ENCODE measurements at regions not wholly inside any gene's neighbourhood (a gene's known extent, or its start where the extent isn't known, plus 50 kb on each side); places are given as distances from the start of the nearest gene placed in this dataset.

DNA sequence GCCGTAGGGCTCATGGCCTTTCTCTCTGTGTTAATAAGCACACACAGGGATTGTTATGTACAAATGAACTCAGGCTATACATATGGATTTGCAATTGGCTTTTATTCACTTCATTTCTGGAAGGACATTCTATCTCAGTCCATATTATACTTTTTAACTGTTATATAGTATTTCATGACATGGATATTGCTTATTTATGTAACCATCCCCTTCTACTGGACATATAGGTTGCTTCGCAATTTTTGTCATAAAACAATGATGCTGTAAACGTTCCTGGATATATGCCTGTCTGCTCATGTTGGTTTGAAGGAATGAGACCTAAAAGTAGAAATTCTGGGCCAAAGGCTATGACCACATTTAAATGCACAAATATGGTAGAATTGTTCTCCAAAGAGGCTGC, 158.1 kb downstream of the BCOR start:
- intact Hi-C loops (cut with micrococcal nuclease), result loop anchor here (10.0 kb wide), 1 partner anchor 115 kb away; no protein-coding TSS in a partner anchor
- TF ChIP-seq, protein P1, sequence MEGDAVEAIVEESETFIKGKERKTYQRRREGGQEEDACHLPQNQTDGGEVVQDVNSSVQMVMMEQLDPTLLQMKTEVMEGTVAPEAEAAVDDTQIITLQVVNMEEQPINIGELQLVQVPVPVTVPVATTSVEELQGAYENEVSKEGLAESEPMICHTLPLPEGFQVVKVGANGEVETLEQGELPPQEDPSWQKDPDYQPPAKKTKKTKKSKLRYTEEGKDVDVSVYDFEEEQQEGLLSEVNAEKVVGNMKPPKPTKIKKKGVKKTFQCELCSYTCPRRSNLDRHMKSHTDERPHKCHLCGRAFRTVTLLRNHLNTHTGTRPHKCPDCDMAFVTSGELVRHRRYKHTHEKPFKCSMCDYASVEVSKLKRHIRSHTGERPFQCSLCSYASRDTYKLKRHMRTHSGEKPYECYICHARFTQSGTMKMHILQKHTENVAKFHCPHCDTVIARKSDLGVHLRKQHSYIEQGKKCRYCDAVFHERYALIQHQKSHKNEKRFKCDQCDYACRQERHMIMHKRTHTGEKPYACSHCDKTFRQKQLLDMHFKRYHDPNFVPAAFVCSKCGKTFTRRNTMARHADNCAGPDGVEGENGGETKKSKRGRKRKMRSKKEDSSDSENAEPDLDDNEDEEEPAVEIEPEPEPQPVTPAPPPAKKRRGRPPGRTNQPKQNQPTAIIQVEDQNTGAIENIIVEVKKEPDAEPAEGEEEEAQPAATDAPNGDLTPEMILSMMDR (IDR thresholded peaks at IDR 0.05), result no peak

DNA sequence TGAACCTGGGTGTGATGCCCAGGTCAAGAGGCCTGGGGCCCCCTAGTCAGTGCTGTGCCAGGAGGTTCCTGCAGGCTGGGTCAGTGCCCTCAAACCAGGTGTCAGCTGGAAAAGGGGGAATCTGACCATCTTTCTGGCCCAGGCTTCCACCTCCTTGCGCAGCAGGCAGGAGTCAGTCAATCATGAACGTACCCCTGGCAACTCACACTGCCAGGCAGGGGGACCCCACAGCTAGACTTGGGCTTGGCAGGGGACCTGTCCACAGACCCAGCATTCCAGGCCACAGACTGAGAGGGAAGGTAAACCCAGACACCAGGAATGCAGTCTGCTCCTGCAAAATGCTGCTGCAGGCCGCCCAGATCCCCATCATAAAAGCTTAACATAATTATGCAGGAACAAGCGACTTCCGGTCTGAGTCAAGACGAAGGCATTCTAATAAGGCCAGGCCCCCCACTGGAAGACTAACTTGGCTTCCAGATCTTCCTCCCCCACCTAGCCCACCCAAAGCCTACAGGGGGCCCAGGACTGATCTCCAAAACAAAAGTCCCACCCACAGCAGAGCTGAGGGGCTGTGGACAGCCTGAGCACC, 156.3 kb downstream of the BCOR start:
- H3K27me3 Mint-ChIP-seq, result no peaks in the 10 kb centered on the region
- POLR2A ChIA-PET, result no interaction called here
- ATAC-seq (ENCODE audit: low read depth) (no peak), DNase-seq (no peak)
- peaks cover 9% of the 10 kb centered on the region for H3K4me1 Mint-ChIP-seq
- TF ChIP-seq, protein P1 (IDR thresholded peaks at IDR 0.05), result no peak
- no peaks in the 10 kb centered on the region for H3K9me3 Mint-ChIP-seq
- intact Hi-C loops (cut with micrococcal nuclease), result no loop called here
- H3K4me3 Mint-ChIP-seq, result no peak overlapping the region
- CTCF ChIA-PET, result no interaction called here
- no peak overlapping the region for H3K27ac Mint-ChIP-seq
- no peaks in the 10 kb centered on the region for H3K36me3 Mint-ChIP-seq (ENCODE audit: low read depth)

More for the DNA sequence above, 158.1 kb downstream of the BCOR start:
- no peaks in the 10 kb centered on the region for H3K27me3 Mint-ChIP-seq
- POLR2A ChIA-PET, result no interaction called here
- H3K4me1 Mint-ChIP-seq, result peaks cover 11% of the 10 kb centered on the region
- ATAC-seq (ENCODE audit: low read depth), result no peak
- no peak for DNase-seq
- CTCF ChIA-PET, result no interaction called here
- H3K27ac Mint-ChIP-seq, result no peak overlapping the region
- no peaks in the 10 kb centered on the region for H3K9me3 Mint-ChIP-seq
- no peaks in the 10 kb centered on the region for H3K36me3 Mint-ChIP-seq (ENCODE audit: low read depth)
- H3K4me3 Mint-ChIP-seq, result no peak overlapping the region

DNA sequence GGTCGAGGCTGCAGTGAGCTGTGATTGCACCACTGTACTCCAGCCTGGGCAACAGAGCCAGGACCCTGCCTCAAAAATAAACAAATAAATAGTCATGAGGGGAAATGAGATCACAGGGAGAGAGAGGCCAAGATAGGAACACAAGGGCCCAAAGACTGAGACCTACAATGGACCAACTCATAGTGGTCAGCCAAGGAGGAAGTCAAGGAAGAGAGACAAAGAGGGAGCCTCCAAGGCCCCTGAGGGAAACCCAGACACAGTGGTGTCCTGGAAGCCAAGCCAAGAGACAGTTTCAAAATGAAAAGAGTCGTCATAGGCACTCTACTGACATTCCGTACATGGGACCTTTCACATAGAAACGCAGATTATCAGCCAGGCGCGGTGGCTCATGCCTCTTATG, 153.3 kb downstream of the BCOR start:
- ChIA-PET CTCF (no interaction called here), POLR2A (no interaction called here)
- H3K4me3 Mint-ChIP-seq, result no peak overlapping the region
- H3K9me3 Mint-ChIP-seq, result no peaks in the 10 kb centered on the region
- H3K4me1 Mint-ChIP-seq, result peaks cover under 1% of the 10 kb centered on the region
- intact Hi-C loops (cut with micrococcal nuclease), result no loop called here
- H3K27ac Mint-ChIP-seq, result no peak overlapping the region
- no peaks in the 10 kb centered on the region for H3K27me3 Mint-ChIP-seq
- DNase-seq, result no peak
- no peaks in the 10 kb centered on the region for H3K36me3 Mint-ChIP-seq (ENCODE audit: low read depth)
- no peak for ATAC-seq (ENCODE audit: low read depth)
- TF ChIP-seq, protein P1 (IDR thresholded peaks at IDR 0.05), result no peak

DNA sequence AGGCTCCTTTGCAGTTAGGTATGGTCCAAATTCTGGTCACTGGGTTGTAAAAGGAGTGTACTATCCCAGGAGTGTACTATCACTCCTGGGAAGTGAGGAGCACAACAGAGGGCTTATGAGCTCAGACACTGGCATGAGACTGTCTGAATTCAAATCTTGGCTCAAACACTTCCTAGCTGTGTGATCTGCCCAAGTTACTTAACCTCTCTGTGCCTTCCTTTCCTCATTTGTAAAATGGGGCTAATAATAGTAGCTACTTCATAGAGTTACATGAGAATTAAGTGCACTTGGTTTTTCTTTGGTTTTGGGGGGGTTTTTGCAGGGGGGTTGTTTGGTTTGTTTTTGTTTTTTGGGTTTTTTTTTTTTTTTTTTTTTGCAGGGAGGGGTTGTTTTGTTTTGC, 152.0 kb downstream of the BCOR start:
- ChIA-PET POLR2A (no interaction called here), CTCF (no interaction called here)
- Mint-ChIP-seq H3K36me3 (ENCODE audit: low read depth) (no peaks in the 10 kb centered on the region), H3K9me3 (no peaks in the 10 kb centered on the region), H3K4me1 (peaks cover 5% of the 10 kb centered on the region), H3K4me3 (no peak overlapping the region), H3K27ac (no peak overlapping the region), H3K27me3 (no peaks in the 10 kb centered on the region)
- ATAC-seq (ENCODE audit: low read depth) (no peak), DNase-seq (no peak)
- TF ChIP-seq, protein P1 (IDR thresholded peaks at IDR 0.05), result no peak
- intact Hi-C loops (cut with micrococcal nuclease), result no loop called here

DNA sequence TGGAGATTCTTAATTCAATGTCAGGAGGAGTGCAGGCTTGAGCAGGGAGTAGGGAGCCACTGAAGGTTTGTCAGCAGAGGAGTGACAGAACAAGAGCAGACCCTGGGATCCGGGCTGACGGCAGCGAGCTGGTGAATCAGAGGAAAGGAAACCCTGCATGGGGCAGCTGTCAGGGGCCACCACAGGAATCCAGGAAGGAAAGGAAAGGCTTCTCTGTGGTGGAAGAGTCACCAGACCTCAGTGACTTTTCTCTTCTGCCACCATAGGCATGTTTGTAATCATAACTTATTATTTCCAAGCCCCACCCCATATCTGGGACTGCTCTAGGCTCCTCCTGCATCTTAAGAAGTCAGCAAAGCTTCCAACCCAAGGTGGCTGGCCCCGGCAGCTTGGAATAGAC, 150.9 kb downstream of the BCOR start:
- Mint-ChIP-seq H3K4me3 (no peak overlapping the region), H3K27me3 (no peaks in the 10 kb centered on the region), H3K27ac (no peak overlapping the region), H3K36me3 (ENCODE audit: low read depth) (no peaks in the 10 kb centered on the region), H3K9me3 (no peaks in the 10 kb centered on the region), H3K4me1 (peaks cover 5% of the 10 kb centered on the region)
- ChIA-PET POLR2A (no interaction called here), CTCF (no interaction called here)
- intact Hi-C loops (cut with micrococcal nuclease), result no loop called here
- ATAC-seq (ENCODE audit: low read depth) (no peak), DNase-seq (no peak)
- TF ChIP-seq, protein P1 (IDR thresholded peaks at IDR 0.05), result no peak
